ENCODE measurements at regions not wholly inside any gene's neighbourhood (a gene's known extent, or its start where the extent isn't known, plus 50 kb on each side); places are given as distances from the start of the nearest gene placed in this dataset.

DNA sequence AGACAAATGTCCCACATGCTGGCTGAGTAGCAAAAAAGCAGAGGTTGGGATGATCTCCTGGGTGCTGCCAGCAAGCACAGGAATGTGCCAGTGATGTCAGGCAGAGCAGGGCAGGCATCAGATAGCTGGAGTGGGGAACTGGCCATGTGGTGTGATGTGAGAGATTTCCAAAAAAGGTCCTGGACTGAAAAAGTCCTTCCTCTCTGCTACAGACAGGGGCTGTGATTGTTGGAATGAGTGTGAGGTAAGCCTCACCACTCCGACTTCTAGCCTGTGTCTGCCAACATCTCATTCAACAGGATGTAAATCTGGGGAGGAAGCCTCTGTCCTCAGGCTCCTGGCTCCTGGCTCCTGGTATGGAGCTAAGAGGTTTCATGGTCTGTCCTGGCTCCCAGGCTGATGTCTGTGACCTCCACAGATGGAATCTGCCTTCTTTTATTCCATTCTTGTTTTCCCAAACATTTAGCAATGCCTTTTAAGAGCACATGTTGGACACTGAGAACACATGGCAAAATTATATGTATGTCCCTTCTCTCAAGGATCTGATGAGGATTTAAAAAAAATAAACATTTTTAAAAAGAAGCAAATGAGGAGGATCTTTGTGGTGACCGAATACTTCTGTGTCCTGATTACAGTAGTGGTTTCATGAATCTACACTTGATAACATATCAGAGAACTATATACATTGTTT lies 50.1 kb upstream of the STK38L start:
- TF ChIP-seq, protein P1, sequence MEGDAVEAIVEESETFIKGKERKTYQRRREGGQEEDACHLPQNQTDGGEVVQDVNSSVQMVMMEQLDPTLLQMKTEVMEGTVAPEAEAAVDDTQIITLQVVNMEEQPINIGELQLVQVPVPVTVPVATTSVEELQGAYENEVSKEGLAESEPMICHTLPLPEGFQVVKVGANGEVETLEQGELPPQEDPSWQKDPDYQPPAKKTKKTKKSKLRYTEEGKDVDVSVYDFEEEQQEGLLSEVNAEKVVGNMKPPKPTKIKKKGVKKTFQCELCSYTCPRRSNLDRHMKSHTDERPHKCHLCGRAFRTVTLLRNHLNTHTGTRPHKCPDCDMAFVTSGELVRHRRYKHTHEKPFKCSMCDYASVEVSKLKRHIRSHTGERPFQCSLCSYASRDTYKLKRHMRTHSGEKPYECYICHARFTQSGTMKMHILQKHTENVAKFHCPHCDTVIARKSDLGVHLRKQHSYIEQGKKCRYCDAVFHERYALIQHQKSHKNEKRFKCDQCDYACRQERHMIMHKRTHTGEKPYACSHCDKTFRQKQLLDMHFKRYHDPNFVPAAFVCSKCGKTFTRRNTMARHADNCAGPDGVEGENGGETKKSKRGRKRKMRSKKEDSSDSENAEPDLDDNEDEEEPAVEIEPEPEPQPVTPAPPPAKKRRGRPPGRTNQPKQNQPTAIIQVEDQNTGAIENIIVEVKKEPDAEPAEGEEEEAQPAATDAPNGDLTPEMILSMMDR (IDR thresholded peaks at IDR 0.05), result no peak
- TF ChIP-seq POLR2A (IDR thresholded peaks at IDR 0.05), result no peak

Data from lower leg skin (tissue), 3 donors.